HEK293 (cell line): ENCODE measurements at regions not wholly inside any gene's neighbourhood (a gene's known extent, or its start where the extent isn't known, plus 50 kb on each side); places are given as distances from the start of the nearest gene placed in this dataset.

Source experiments
- GLI2 ChIP-seq: fragments of 450-650 bp; formaldehyde crosslinking; IDR thresholded peaks from 2 replicates; pipeline ENCODE4; 2017; ENCODE audit warnings: missing biosample characterization, missing genetic modification characterization, low read depth, borderline replicate concordance
- HOXC10 ChIP-seq: sonication (generic); formaldehyde crosslinking; IDR thresholded peaks from 2 replicates; pipeline ENCODE4 v1.8.1; 2023; ENCODE audit warnings: mild to moderate bottlenecking, missing genetic modification reagents
- KLF10 ChIP-seq: fragments of 450-650 bp; IDR thresholded peaks from 2 replicates; pipeline ENCODE4 v1.5.1; 2018; ENCODE audit warnings: missing biosample characterization, mild to moderate bottlenecking, missing genetic modification characterization
- MZF1 ChIP-seq: fragments of 450-650 bp; formaldehyde crosslinking; IDR thresholded peaks from 2 replicates; pipeline ENCODE4 v1.5.1; 2017; ENCODE audit warnings: missing biosample characterization, missing genetic modification characterization, borderline replicate concordance
- SCRT2 ChIP-seq: fragments of 450-650 bp; formaldehyde crosslinking; IDR thresholded peaks from 2 replicates; pipeline ENCODE4 v1.5.1; 2016; ENCODE audit warnings: missing biosample characterization, missing genetic modification characterization
- ZBTB1 ChIP-seq: fragments of 450-650 bp; formaldehyde crosslinking; IDR thresholded peaks from 2 replicates; pipeline ENCODE4 v1.5.1; 2016; ENCODE audit warnings: missing biosample characterization, missing genetic modification characterization
- ZBTB8A ChIP-seq: fragments of 450-650 bp; formaldehyde crosslinking; IDR thresholded peaks from 2 replicates; pipeline ENCODE4 v1.5.1; 2016; ENCODE audit warnings: missing biosample characterization, missing genetic modification characterization
- ZEB2 ChIP-seq: fragments of 450-650 bp; formaldehyde crosslinking; IDR thresholded peaks from 2 replicates; pipeline ENCODE4 v1.5.1; 2016; ENCODE audit warnings: missing biosample characterization, missing genetic modification characterization
- ZFP3 ChIP-seq: fragments of 450-650 bp; formaldehyde crosslinking; IDR thresholded peaks from 2 replicates; pipeline ENCODE4 v1.5.1; 2016; ENCODE audit warnings: low read depth, missing biosample characterization, missing genetic modification characterization
- ZNF114 ChIP-seq: fragments of 450-650 bp; formaldehyde crosslinking; IDR thresholded peaks from 2 replicates; pipeline ENCODE4 v1.5.0; 2017; ENCODE audit warnings: missing biosample characterization, missing genetic modification characterization
- ZNF140 ChIP-seq: fragments of 450-650 bp; formaldehyde crosslinking; IDR thresholded peaks from 2 replicates; pipeline ENCODE4 v1.5.1; 2016; ENCODE audit warnings: missing biosample characterization, missing genetic modification characterization
- ZNF174 ChIP-seq: fragments of 450-650 bp; formaldehyde crosslinking; IDR thresholded peaks from 2 replicates; pipeline ENCODE4 v1.5.0; 2017; ENCODE audit warnings: missing biosample characterization, mild to moderate bottlenecking, missing genetic modification characterization
- ZNF19 ChIP-seq: fragments of 450-650 bp; formaldehyde crosslinking; IDR thresholded peaks from 2 replicates; pipeline ENCODE4; 2016; ENCODE audit warnings: missing biosample characterization, missing genetic modification characterization, low read depth
- ZNF2 ChIP-seq: fragments of 450-650 bp; formaldehyde crosslinking; IDR thresholded peaks from 2 replicates; pipeline ENCODE4 v1.5.1; 2016; ENCODE audit warnings: missing biosample characterization, missing genetic modification characterization
- ZNF37A ChIP-seq: fragments of 450-650 bp; IDR thresholded peaks from 2 replicates; pipeline ENCODE4 v1.5.1; 2018; ENCODE audit warnings: missing biosample characterization, missing genetic modification characterization
- ZNF394 ChIP-seq: fragments of 450-650 bp; formaldehyde crosslinking; IDR thresholded peaks from 2 replicates; pipeline ENCODE4 v1.5.1; 2016; ENCODE audit warnings: missing biosample characterization, missing genetic modification characterization, mild to moderate bottlenecking, moderate library complexity, borderline replicate concordance
- ZNF426 ChIP-seq: fragments of 450-650 bp; formaldehyde crosslinking; IDR thresholded peaks from 2 replicates; pipeline ENCODE4 v1.5.1; 2017; ENCODE audit warnings: missing biosample characterization, missing genetic modification characterization, mild to moderate bottlenecking, inconsistent platforms, moderate library complexity
- ZNF48 ChIP-seq: fragments of 450-650 bp; formaldehyde crosslinking; IDR thresholded peaks from 2 replicates; pipeline ENCODE4 v1.5.1; 2016; ENCODE audit warnings: missing biosample characterization, missing genetic modification characterization
- ZNF521 ChIP-seq: fragments of 450-650 bp; formaldehyde crosslinking; IDR thresholded peaks from 2 replicates; pipeline ENCODE4 v1.5.1; 2017; ENCODE audit warnings: missing biosample characterization, mild to moderate bottlenecking, missing genetic modification characterization
- ZNF530 ChIP-seq: fragments of 450-650 bp; formaldehyde crosslinking; IDR thresholded peaks from 2 replicates; pipeline ENCODE4 v1.5.1; 2016; ENCODE audit warnings: low read depth, missing biosample characterization, missing genetic modification characterization
- ZNF555 ChIP-seq: fragments of 450-650 bp; formaldehyde crosslinking; conservative IDR thresholded peaks from 2 replicates; pipeline ENCODE4 v1.5.1; 2017; ENCODE audit warnings: missing biosample characterization, mild to moderate bottlenecking, missing genetic modification characterization, inconsistent platforms
- ZNF585B ChIP-seq: fragments of 450-650 bp; formaldehyde crosslinking; IDR thresholded peaks from 2 replicates; pipeline ENCODE4 v1.5.1; 2016; ENCODE audit warnings: missing biosample characterization, missing genetic modification characterization
- ZNF600 ChIP-seq: fragments of 450-650 bp; formaldehyde crosslinking; IDR thresholded peaks from 2 replicates; pipeline ENCODE4 v1.5.1; 2016; ENCODE audit warnings: missing biosample characterization, missing genetic modification characterization
- ZNF670 ChIP-seq: fragments of 450-650 bp; formaldehyde crosslinking; IDR thresholded peaks from 2 replicates; pipeline ENCODE4 v1.5.1; 2016; ENCODE audit warnings: missing biosample characterization, missing genetic modification characterization, low read depth
- ZNF777 ChIP-seq: fragments of 450-650 bp; formaldehyde crosslinking; IDR thresholded peaks from 2 replicates; pipeline ENCODE4 v1.5.1; 2017; ENCODE audit warnings: missing biosample characterization, missing genetic modification characterization, borderline replicate concordance
- ZNF843 ChIP-seq: fragments of 450-650 bp; formaldehyde crosslinking; IDR thresholded peaks from 2 replicates; pipeline ENCODE4 v1.5.1; 2016; ENCODE audit warnings: missing biosample characterization, missing genetic modification characterization
- ZSCAN16 ChIP-seq: fragments of 450-650 bp; formaldehyde crosslinking; IDR thresholded peaks from 2 replicates; pipeline ENCODE4 v1.5.1; 2016; ENCODE audit warnings: missing biosample characterization, missing genetic modification characterization
- TF ChIP-seq, protein P1 (sequence below): fragments of 450-650 bp; formaldehyde crosslinking; IDR thresholded peaks from 2 replicates; pipeline ENCODE4 v1.5.1; 2017; ENCODE audit warnings: missing biosample characterization, missing genetic modification characterization
- TF ChIP-seq, protein P2 (sequence below): fragments of 450-650 bp; formaldehyde crosslinking; IDR thresholded peaks from 2 replicates; pipeline ENCODE4 v1.5.1; 2016; ENCODE audit warnings: missing biosample characterization, missing genetic modification characterization
- TF ChIP-seq, protein P3 (sequence below): fragments of 450-650 bp; formaldehyde crosslinking; IDR thresholded peaks from 2 replicates; pipeline ENCODE4 v1.5.1; 2017; ENCODE audit warnings: missing biosample characterization, missing genetic modification characterization
- TF ChIP-seq, protein P4 (sequence below): fragments of 450-650 bp; formaldehyde crosslinking; IDR thresholded peaks from 2 replicates; pipeline ENCODE4 v1.5.1; 2016; ENCODE audit warnings: missing biosample characterization, missing genetic modification characterization
- TF ChIP-seq, protein P5 (sequence below): fragments of 450-650 bp; formaldehyde crosslinking; conservative IDR thresholded peaks from 2 replicates; pipeline ENCODE4 v1.5.1; 2016; ENCODE audit warnings: low read depth, missing biosample characterization, missing genetic modification characterization

DNA sequence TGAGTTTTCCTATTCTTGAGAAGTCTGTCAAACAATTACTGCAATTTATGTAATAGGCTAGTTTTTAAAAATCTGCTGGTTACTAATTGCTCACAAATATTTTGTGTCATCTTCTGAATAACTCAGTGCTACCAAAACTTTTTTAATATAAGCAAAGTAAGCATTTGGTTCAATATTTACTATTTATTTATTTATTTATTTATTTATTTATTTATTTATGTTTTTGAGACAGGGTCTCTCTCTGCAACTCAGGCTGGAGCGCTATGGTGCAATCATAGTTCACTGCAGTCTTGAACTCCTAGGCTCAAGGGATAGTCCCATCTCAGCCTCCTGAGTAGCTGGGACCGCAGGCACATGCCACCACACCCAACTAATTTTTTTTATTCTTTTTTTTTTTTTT is 60.4 kb upstream of the CDH20 start (continued):
- no peak for TF ChIP-seq ZNF114
- TF ChIP-seq ZBTB8A (tag by site-specific recombination), result no peak
- peak; percentile 51 for TF ChIP-seq ZNF426 (tag by site-specific recombination)
- no peak for TF ChIP-seq ZNF521
- no peak for TF ChIP-seq ZEB2 (tag by site-specific recombination)
- TF ChIP-seq, protein P1, sequence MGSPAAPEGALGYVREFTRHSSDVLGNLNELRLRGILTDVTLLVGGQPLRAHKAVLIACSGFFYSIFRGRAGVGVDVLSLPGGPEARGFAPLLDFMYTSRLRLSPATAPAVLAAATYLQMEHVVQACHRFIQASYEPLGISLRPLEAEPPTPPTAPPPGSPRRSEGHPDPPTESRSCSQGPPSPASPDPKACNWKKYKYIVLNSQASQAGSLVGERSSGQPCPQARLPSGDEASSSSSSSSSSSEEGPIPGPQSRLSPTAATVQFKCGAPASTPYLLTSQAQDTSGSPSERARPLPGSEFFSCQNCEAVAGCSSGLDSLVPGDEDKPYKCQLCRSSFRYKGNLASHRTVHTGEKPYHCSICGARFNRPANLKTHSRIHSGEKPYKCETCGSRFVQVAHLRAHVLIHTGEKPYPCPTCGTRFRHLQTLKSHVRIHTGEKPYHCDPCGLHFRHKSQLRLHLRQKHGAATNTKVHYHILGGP, result no peak
- no peak for TF ChIP-seq ZFP3 (tag by site-specific recombination)
- no peak for TF ChIP-seq ZBTB1 (tag by site-specific recombination)
- TF ChIP-seq KLF10, result no peak
- TF ChIP-seq, protein P2, sequence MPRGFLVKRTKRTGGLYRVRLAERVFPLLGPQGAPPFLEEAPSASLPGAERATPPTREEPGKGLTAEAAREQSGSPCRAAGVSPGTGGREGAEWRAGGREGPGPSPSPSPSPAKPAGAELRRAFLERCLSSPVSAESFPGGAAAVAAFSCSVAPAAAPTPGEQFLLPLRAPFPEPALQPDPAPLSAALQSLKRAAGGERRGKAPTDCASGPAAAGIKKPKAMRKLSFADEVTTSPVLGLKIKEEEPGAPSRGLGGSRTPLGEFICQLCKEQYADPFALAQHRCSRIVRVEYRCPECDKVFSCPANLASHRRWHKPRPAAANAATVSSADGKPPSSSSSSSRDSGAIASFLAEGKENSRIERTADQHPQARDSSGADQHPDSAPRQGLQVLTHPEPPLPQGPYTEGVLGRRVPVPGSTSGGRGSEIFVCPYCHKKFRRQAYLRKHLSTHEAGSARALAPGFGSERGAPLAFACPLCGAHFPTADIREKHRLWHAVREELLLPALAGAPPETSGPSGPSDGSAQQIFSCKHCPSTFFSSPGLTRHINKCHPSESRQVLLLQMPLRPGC (tag by site-specific recombination), result no peak
- no peak for TF ChIP-seq ZNF48 (tag by site-specific recombination)
- no peak for TF ChIP-seq ZNF843
- no peak for TF ChIP-seq ZNF600 (tag by site-specific recombination)
- TF ChIP-seq, protein P3, sequence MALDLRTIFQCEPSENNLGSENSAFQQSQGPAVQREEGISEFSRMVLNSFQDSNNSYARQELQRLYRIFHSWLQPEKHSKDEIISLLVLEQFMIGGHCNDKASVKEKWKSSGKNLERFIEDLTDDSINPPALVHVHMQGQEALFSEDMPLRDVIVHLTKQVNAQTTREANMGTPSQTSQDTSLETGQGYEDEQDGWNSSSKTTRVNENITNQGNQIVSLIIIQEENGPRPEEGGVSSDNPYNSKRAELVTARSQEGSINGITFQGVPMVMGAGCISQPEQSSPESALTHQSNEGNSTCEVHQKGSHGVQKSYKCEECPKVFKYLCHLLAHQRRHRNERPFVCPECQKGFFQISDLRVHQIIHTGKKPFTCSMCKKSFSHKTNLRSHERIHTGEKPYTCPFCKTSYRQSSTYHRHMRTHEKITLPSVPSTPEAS (tag by site-specific recombination), result no peak
- TF ChIP-seq ZNF174 (tag by site-specific recombination), result no peak
- TF ChIP-seq ZNF777 (tag by site-specific recombination), result no peak
- peak; percentile 57; the same call in 1 of the 2 replicates for TF ChIP-seq ZNF394 (tag by site-specific recombination)
- no peak for TF ChIP-seq HOXC10 (CRISPR knock-in tag)
- TF ChIP-seq ZNF140 (tag by site-specific recombination), result peak; percentile 33; the same call in 1 of the 2 replicates
- TF ChIP-seq MZF1, result no peak
- no peak for TF ChIP-seq ZNF585B (tag by site-specific recombination)
- no peak for TF ChIP-seq ZSCAN16 (tag by site-specific recombination)
- no peak for TF ChIP-seq ZNF37A (tag by site-specific recombination)
- TF ChIP-seq ZNF2, result no peak
- TF ChIP-seq, protein P4, sequence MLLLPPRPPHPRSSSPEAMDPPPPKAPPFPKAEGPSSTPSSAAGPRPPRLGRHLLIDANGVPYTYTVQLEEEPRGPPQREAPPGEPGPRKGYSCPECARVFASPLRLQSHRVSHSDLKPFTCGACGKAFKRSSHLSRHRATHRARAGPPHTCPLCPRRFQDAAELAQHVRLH (tag by site-specific recombination), result no peak
- no peak for TF ChIP-seq ZNF670 (tag by site-specific recombination)
- peak; percentile 40 for TF ChIP-seq ZNF555 (tag by site-specific recombination)
- TF ChIP-seq SCRT2, result no peak
- TF ChIP-seq, protein P5, sequence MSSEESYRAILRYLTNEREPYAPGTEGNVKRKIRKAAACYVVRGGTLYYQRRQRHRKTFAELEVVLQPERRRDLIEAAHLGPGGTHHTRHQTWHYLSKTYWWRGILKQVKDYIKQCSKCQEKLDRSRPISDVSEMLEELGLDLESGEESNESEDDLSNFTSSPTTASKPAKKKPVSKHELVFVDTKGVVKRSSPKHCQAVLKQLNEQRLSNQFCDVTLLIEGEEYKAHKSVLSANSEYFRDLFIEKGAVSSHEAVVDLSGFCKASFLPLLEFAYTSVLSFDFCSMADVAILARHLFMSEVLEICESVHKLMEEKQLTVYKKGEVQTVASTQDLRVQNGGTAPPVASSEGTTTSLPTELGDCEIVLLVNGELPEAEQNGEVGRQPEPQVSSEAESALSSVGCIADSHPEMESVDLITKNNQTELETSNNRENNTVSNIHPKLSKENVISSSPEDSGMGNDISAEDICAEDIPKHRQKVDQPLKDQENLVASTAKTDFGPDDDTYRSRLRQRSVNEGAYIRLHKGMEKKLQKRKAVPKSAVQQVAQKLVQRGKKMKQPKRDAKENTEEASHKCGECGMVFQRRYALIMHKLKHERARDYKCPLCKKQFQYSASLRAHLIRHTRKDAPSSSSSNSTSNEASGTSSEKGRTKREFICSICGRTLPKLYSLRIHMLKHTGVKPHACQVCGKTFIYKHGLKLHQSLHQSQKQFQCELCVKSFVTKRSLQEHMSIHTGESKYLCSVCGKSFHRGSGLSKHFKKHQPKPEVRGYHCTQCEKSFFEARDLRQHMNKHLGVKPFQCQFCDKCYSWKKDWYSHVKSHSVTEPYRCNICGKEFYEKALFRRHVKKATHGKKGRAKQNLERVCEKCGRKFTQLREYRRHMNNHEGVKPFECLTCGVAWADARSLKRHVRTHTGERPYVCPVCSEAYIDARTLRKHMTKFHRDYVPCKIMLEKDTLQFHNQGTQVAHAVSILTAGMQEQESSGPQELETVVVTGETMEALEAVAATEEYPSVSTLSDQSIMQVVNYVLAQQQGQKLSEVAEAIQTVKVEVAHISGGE, result peak; percentile 56
- no peak for TF ChIP-seq ZNF530
- TF ChIP-seq ZNF19, result no peak
- no peak for TF ChIP-seq GLI2 (tag by site-specific recombination)
